D341Med (cell line): ENCODE measurements at regions not wholly inside any gene's neighbourhood (a gene's known extent, or its start where the extent isn't known, plus 50 kb on each side); places are given as distances from the start of the nearest gene placed in this dataset.
A peak's percentile ranks its signal among the peaks of the same experiment; 100 is the strongest.

Source experiments
- DNase-seq: peaks from one replicate; pipeline ENCODE4 v3.0.0; 2012; ENCODE audit warnings: low spot score

DNA sequence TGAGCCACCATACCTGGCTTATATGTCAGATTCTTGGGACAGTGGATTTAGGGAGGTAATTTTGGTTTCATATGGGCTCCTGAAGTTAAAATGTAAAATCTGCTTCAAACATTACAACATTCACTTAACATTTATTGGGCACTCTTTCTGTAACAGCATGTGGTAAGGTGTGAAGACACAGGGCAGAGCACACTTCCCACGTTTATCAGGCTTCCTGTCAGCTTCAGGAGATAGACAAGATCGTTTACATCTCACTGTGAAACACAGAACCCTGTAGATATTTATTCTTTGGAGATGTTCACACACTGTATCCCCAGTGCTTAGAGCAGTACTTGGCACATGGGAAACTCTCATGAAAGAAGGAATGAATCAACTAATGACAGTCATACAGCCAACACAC, 426.0 kb upstream of the RARB start:
- DNase-seq, result no peak

DNA sequence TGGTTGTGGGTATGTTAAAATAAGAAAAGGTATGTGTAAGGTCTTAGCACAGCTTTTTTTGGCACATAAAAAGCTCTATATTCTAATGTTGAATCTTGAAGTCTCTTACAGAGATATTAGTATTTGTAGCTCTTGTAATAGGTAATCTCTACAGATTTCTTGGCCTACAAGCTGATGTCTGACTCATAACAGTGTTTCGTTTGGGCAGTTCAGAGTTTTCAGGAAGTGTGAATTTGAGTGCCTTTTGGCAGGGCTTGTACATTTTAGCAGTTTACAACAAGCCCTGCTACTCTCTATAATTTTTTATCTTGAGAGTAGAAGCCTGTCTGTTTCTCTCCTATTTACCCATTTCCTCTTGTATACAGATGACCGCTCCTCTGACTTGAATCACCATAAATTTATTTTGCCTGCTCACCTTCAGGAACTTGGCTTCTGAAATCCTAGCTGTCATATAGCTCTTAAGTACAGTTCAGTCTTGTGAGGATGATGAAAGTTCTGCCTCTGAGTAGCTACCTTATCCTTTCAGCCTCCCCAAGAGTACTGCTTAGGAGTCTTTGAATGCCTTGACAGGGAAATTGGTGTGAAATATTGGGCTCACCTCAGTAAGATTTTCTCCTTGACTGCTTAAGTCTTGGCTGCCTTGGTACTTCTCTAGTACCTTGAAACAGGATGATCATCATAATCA, 419.9 kb upstream of the RARB start:
- no peak for DNase-seq

DNA sequence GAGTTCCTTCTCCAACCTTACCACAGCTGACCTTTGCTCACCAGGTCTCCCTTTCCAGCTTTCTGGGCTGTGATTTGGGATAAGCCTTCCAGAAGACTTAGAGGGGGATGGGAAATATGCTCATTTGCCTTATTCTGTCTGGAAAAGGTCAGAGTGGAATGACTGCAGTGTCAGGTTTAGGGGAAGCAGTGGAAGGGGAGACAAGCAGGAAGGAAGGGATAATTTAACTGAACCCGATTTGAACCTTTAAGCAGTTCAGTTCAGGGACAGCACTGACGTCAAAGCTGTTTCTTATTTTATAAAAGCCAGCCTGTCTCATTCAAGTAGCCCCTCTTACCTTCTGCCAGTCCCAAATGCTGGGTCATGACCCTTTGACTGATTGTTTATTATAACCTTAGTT, 418.4 kb upstream of the RARB start:
- no peak for DNase-seq

- DNase-seq, result no peak
These were observed 412.5 kb upstream of the RARB start for GRCh38 chr3:25015599-25015998.

- DNase-seq, result no peak
These were observed 409.2 kb upstream of the RARB start for GRCh38 chr3:25018909-25019308.

DNA sequence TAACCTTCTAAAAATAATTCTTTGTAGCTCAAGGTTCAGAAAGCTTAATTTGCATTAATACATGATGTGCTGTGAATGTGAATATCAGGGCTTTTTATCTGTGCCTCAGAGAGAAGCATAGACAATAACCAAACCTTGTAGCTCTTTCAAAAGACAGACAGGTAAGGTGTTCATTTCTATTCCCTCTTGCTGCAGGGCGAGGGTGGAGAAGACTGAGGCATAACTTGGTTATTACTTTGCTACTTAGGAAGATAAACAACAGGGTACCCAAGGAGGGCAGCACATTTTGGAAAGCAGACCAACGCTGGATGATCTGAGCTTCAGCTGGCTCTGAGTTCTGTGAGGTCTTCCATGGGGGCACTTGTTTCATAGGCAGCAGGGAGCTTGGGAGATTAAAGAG, 408.6 kb upstream of the RARB start:
- DNase-seq, result no peak

- peak; percentile 21 for DNase-seq
These were observed 406.2 kb upstream of the RARB start for GRCh38 chr3:25021816-25022215.

DNA sequence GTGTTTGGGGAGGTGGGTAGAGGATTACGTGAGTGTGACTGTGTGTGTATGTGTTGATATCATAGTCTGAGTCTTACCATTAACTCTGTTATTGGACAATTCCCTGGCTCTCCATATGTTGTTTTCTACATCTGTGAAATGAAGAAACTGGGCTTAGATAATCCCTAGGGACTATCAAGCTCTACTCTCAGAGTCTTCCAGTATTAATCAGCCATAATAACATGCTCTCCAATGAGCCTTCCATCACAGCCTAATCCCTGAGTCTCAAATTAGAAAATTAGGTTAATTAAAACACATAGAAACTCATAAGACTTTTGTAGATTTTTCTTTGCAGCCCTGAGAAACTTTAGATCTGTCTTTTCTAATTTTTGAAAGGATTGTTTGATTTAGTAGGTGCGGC, 404.2 kb upstream of the RARB start:
- peak; percentile 61 for DNase-seq

GRCh38 chr3:25025236-25025635, 402.8 kb upstream of the RARB start:
- no peak for DNase-seq

DNA sequence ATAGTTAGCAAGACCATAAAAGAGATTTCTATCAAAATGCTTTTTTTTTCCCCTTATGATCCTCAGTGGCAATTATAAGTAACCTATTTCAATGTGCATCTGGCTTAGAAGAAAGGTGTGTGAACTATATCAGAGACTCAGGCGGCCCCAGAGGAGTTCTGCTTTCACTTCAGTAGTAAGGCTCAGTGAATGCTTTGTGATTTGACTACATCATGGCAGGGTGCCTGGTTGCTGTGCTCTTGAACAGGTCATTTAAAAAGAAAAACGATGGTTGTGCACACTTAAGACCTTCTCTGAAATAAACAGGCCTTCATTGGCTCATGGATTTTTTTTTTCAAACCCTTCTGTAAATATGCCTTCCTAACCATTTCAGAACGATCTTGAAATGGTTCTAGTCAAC, 400.4 kb upstream of the RARB start:
- DNase-seq, result no peak

- DNase-seq, result no peak
These were observed 398.2 kb upstream of the RARB start for GRCh38 chr3:25029820-25030219.

DNA sequence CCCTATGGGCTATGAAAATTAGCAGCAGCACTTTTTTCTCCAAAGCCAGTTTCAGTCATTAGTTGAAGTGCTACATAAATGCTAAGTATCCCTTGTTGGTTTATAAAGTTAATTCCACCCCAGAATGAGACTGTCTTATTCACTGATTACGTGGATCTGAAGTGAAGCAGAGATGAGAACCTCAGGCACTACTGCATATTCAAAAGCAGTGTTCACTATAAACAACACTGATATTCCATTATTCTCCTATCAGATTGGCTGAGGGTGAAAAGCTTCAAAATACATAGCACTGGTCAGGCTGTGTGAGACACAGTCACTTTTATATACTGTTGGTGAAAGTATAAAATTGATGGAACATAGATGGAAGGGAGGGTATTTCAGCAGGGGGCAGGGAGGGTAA, 395.7 kb upstream of the RARB start:
- DNase-seq, result no peak

- peak; percentile 71 for DNase-seq
These were observed 394.5 kb upstream of the RARB start for GRCh38 chr3:25033407-25034029.

GRCh38 chr3:25035526-25035925, 392.5 kb upstream of the RARB start:
- no peak for DNase-seq

DNA sequence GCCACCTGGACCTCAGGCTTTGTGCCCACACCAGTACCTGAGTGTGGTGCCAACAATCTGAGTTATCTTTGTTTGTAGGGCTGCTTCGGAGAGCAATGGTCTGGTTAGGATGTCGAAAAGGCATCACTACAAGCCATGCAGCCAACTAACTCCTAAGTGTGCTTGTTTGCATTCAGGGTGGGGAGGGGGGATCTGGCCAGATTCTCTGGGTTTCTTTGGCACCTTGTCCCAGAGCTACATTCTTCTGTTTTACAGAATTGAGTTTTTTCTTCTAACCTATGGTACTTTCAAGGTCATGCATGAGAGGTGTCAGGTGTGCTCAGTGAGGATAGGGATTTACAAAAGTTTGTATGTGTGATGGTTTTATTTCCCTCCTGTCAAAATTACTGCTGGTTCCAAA, 391.4 kb upstream of the RARB start:
- DNase-seq, result no peak

- no peak for DNase-seq
These were observed 391.0 kb upstream of the RARB start for GRCh38 chr3:25037049-25037547.

GRCh38 chr3:25038271-25038670, 389.8 kb upstream of the RARB start:
- DNase-seq, result no peak

GRCh38 chr3:25038922-25039321, 389.1 kb upstream of the RARB start:
- DNase-seq, result no peak

DNA sequence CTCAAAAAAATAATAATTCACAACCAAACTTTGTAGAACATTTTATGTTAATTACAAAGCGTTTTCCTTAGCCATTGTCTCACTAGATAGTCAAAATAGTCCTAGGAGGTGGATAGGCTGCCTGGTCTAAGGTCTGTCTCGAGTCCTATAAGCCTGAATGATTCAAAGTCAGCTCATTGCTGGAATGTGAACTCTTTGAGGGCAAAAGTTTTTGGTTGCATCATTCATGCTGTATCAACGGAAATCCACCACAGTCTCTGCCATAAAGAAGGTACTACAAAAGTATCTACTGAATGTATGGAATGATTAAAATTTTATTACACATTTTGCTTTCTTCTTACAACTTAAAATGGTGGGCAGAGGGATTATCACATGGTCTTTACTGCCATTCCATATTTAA, 387.3 kb upstream of the RARB start:
- no peak for DNase-seq

- no peak for DNase-seq
These were observed 386.0 kb upstream of the RARB start for GRCh38 chr3:25041871-25042584.

DNA sequence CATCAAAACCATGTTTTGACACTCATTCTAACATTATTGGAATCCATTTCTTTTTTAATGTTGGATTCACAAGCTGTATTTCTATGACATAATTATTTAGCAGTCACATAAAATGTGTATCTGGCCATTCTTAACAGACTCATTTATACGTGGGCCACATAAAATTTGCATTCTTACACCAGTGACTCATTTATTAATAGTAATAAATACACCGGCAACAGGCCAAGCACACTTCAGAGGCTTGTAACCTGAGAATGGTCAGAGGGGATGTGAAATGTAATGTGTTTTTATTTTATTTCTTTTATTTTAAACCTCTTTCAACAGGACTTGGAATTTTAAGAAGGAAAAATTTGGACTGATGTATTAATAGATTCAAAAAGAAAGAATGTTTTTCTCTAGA, 384.9 kb upstream of the RARB start:
- no peak for DNase-seq

GRCh38 chr3:25043749-25044148, 384.3 kb upstream of the RARB start:
- no peak for DNase-seq
